HG02840 (cell line): ENCODE measurements at regions not wholly inside any gene's neighbourhood (a gene's known extent, or its start where the extent isn't known, plus 50 kb on each side); places are given as distances from the start of the nearest gene placed in this dataset.

Source experiments
- ATAC-seq: cut with Tn5 transposase; IDR thresholded peaks from one replicate; pipeline ENCODE4 v1.9.1; 2021; ENCODE audit warnings: mild to moderate bottlenecking, moderate library complexity, moderate number of reproducible peaks; ENCODE audit not compliant: unreplicated experiment, low FRiP score

- no peak for ATAC-seq
Observed at GRCh38 chr1:218226005-218226404, 59.1 kb upstream of the RRP15 start.
